Esophagus muscularis mucosa (tissue), 4 donors: ENCODE measurements at regions not wholly inside any gene's neighbourhood (a gene's known extent, or its start where the extent isn't known, plus 50 kb on each side); places are given as distances from the start of the nearest gene placed in this dataset.

ENCODE experiments used
- DNase-seq: peaks from one replicate; pipeline ENCODE4 v3.0.0-alpha.2; 2017; ENCODE audit errors: extremely low spot score
- H3K27ac ChIP-seq, 4 donors: fragments of 200-600 bp; sonication (generic); replicated peaks in 1 of 4; 1 replicate in 3 of 4; 2 replicates in 1 of 4; pipeline ENCODE4 v1.5.1; 2016 to 2019; ENCODE audit warnings: mild to moderate bottlenecking in 1 of 4
- H3K27me3 ChIP-seq, 4 donors: fragments of 200-600 bp; sonication (generic); one replicate each; pipeline versions ENCODE4 v1.5.1 to v1.6.0; 2016 to 2019
- H3K36me3 ChIP-seq, 4 donors: fragments of 200-600 bp; sonication (generic); one replicate each; pipeline ENCODE4 v1.5.1; 2016 to 2019
- H3K4me1 ChIP-seq, 4 donors: fragments of 200-600 bp; sonication (generic); one replicate each; pipeline ENCODE4 v1.5.1; 2016 to 2019
- H3K4me3 ChIP-seq, 4 donors: fragments of 200-600 bp; sonication (generic); 1 replicate in 2 of 4; 2 replicates in 2 of 4; pipeline ENCODE4 v1.5.1; 2016 to 2019; ENCODE audit warnings: mild to moderate bottlenecking in 4 of 4, moderate library complexity in 1 of 4
- H3K9me3 ChIP-seq, 4 donors: fragments of 200-600 bp; sonication (generic); 1 replicate in 3 of 4; 2 replicates in 1 of 4; pipeline ENCODE4 v1.5.1; 2016 to 2019
- CTCF ChIP-seq, 3 experiments: fragments of 200-600 bp in 2 of 3; fragments of 450-650 bp in 1 of 3; sonication (generic) in 2 of 3; IDR thresholded peaks; one replicate each; pipeline ENCODE4 v1.5.1; 2017 to 2019; ENCODE audit warnings: antibody characterized with exemption in 3 of 3, mild to moderate bottlenecking in 2 of 3, moderate library complexity in 1 of 3
- EP300 ChIP-seq: sonication (generic); formaldehyde crosslinking; IDR thresholded peaks from one replicate; pipeline ENCODE4 v1.6.1; 2017; ENCODE audit warnings: antibody characterized with exemption
- POLR2A ChIP-seq: fragments of 450-650 bp; IDR thresholded peaks from one replicate; pipeline ENCODE4 v1.6.1; 2017; ENCODE audit warnings: antibody characterized with exemption, moderate library complexity, mild to moderate bottlenecking, low read depth
- POLR2AphosphoS5 ChIP-seq, 2 donors: sonication (generic); formaldehyde crosslinking; IDR thresholded peaks; one replicate each; pipeline ENCODE4 v1.6.1; 2017; ENCODE audit warnings: antibody characterized with exemption in 2 of 2
- WGBS: methylation state at CpG from one replicate; pipeline ENCODE4 v1.1.5; 2018; 5-methylcytosine and 5-hydroxymethylcytosine counted together
- intact Hi-C: fragments of 100-400 bp; cut with DNase I; formaldehyde crosslinking; loops from one replicate; pipeline ENCODE4 v1.15.1; 2023

DNA sequence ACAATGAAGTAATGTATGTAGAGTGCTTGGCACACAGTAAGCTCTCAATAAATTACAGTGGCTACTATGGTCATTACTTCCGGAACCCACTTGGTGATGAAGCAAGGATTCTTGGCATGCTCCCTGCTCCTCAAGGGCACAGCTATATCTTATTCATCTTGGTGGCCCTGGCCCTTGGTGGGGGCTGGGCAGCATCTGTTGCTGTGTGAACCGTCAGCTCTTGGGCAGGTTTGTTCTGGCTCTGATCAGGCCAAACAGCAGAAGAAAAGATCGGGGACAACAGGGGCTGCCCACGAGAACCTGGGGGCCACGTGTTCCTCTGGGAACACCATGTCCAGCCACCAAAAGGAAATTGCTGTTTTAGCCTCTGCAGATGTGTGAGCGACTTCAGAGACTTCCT, 136.9 kb upstream of the SYT13 start:
- Histone ChIP-seq H3K9me3 (peaks cover 0 to 16% (median 5%) of the 10 kb centered on the region in 4 donors), H3K27ac (no peak overlapping the region), H3K4me1 (no peaks in the 10 kb centered on the region), H3K27me3 (peaks cover 0 to 29% (median 0%) of the 10 kb centered on the region in 4 donors), H3K4me3 (no peak overlapping the region), H3K36me3 (no peaks in the 10 kb centered on the region)
- no peak for TF ChIP-seq POLR2A
- no peak for TF ChIP-seq CTCF (IDR thresholded peaks at IDR 0.05)
- no peak for TF ChIP-seq EP300
- TF ChIP-seq POLR2AphosphoS5 (IDR thresholded peaks at IDR 0.05), result no peak
- intact Hi-C loops, result no loop called here
- whole genome bisulfite sequencing, result 77% methylated on average over 6 of the region's 6 CpGs
- no peak for DNase-seq

DNA sequence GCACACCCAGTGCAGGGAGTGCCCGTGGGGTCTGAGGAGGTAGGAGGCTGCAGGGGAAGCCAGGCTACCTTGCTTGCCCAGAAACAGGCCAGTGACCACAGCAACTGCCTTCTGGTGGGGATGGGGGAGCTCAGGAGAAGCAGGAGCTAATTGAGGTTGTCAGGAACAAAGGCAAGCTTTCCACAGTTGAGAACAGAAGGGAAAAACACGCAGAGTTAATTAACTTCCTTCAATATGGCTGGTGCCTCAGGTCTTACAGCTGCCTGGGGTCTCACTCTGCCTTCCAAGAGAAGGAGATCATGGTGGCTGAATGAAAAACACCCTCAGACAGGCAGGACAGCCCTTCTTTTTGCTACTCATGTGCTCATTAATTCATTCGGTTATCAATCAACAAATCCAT, 127.9 kb upstream of the SYT13 start:
- 84% methylated on average over 3 of the region's 3 CpGs for WGBS
- peaks cover 0 to 4% (median 2%) of the 10 kb centered on the region in 4 donors for H3K9me3 ChIP-seq
- no peak overlapping the region for H3K4me3 ChIP-seq
- intact Hi-C loops, result no loop called here
- DNase-seq, result no peak
- peaks cover 0 to 49% (median 5%) of the 10 kb centered on the region in 4 donors for H3K27me3 ChIP-seq
- H3K27ac ChIP-seq, result no peak overlapping the region
- TF ChIP-seq CTCF (IDR thresholded peaks at IDR 0.05) (no peak), EP300 (no peak), POLR2A (no peak)
- H3K36me3 ChIP-seq, result no peaks in the 10 kb centered on the region
- no peaks in the 10 kb centered on the region for H3K4me1 ChIP-seq

DNA sequence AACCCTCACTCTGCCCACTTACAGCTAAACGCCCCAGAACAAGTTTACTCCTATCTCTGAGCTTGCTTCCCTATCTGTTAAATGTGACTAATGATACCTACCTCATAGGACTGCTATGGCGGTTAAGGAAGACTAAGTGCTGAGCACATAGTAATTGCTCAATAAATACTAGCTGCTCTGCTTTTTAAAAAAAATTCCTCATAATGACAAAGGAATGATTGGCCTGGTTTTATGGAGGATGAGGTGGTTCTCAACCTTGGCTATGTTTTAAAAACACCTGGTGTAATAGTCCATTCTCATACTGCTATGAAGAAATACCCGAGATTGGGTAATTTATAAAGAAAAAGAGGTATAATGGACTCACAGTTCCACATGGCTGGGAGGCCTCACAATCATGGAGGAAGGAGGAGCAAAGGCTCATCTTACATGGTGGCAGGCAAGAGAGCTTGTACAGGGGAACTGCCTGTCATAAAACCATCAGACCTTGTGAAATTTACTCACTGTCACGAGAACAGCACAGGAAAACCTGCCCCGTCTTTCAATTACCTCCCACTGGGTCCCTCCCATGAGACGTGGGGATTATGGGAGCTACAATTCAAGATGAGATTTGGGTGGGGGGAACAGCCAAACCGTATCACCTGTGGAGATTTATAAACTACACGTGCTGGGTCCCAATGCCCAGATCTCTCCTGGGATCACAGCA, 127.2 kb upstream of the SYT13 start:
- Histone ChIP-seq H3K4me1 (no peaks in the 10 kb centered on the region), H3K27me3 (peaks cover 0 to 49% (median 5%) of the 10 kb centered on the region in 4 donors), H3K36me3 (no peaks in the 10 kb centered on the region), H3K4me3 (no peak overlapping the region), H3K9me3 (no peaks in the 10 kb centered on the region), H3K27ac (no peak overlapping the region)
- DNase-seq, result no peak
- intact Hi-C loops, result no loop called here
- no peak for TF ChIP-seq POLR2AphosphoS5 (IDR thresholded peaks at IDR 0.05)
- TF ChIP-seq POLR2A, result no peak
- no peak for TF ChIP-seq EP300
- TF ChIP-seq CTCF (IDR thresholded peaks at IDR 0.05), result no peak
- WGBS, result 65% methylated on average over 6 of the region's 8 CpGs

GRCh38 chr11:45412521-45412920, 126.4 kb upstream of the SYT13 start:
- Histone ChIP-seq H3K27ac (no peak overlapping the region), H3K4me1 (no peaks in the 10 kb centered on the region), H3K36me3 (no peaks in the 10 kb centered on the region), H3K9me3 (no peaks in the 10 kb centered on the region), H3K27me3 (peaks cover 0 to 55% (median 5%) of the 10 kb centered on the region in 4 donors), H3K4me3 (no peak overlapping the region)
- intact Hi-C loops, result no loop called here
- WGBS, result 54% methylated on average over 5 of the region's 5 CpGs
- no peak for DNase-seq
- no peak for TF ChIP-seq POLR2AphosphoS5 (IDR thresholded peaks at IDR 0.05)
- no peak for TF ChIP-seq EP300
- no peak for TF ChIP-seq CTCF (IDR thresholded peaks at IDR 0.05)
- no peak for TF ChIP-seq POLR2A

GRCh38 chr11:45412051-45412471, 125.9 kb upstream of the SYT13 start:
- intact Hi-C loops, result no loop called here
- Histone ChIP-seq H3K4me3 (no peak overlapping the region), H3K27me3 (peaks cover 0 to 59% (median 5%) of the 10 kb centered on the region in 4 donors), H3K4me1 (no peaks in the 10 kb centered on the region), H3K27ac (no peak overlapping the region), H3K36me3 (no peaks in the 10 kb centered on the region), H3K9me3 (no peaks in the 10 kb centered on the region)
- no peak for TF ChIP-seq EP300
- DNase-seq, result no peak
- 26% methylated on average over 12 of the region's 12 CpGs for WGBS
